Astrocyte of the spinal cord (primary cell): ENCODE measurements at regions not wholly inside any gene's neighbourhood (a gene's known extent, or its start where the extent isn't known, plus 50 kb on each side); places are given as distances from the start of the nearest gene placed in this dataset.

Experiments used
- DNase-seq: peaks from one replicate; pipeline ENCODE4 v3.0.0; 2011; ENCODE audit warnings: low read depth, low spot score
- H3K4me3 ChIP-seq: 2 replicates; pipeline ENCODE4 v1.5.1; 2011; ENCODE audit warnings: low read depth, mild to moderate bottlenecking, low read length, moderate library complexity
- CTCF ChIP-seq: IDR thresholded peaks from 2 replicates; pipeline ENCODE4 v1.5.1; 2012; ENCODE audit warnings: low read depth, mild to moderate bottlenecking, low read length, inconsistent platforms
- in situ Hi-C: cut with HindIII; loops from 2 replicates; pipeline ENCODE4 v1.10.0; 2017; ENCODE audit warnings: low sequenced_read_pairs

GRCh38 chr6:53974941-53975340 lies 136.3 kb upstream of the MLIP start:
- no peak for TF ChIP-seq CTCF
- in situ Hi-C loops: no loop called here
- no peak overlapping the region for H3K4me3 ChIP-seq
- no peak for DNase-seq

GRCh38 chr6:53975941-53976615 lies 135.2 kb upstream of the MLIP start:
- no peak overlapping the region for H3K4me3 ChIP-seq
- TF ChIP-seq CTCF: no peak
- in situ Hi-C loops: no loop called here
- DNase-seq: peak; percentile 19

- TF ChIP-seq CTCF: no peak
- H3K4me3 ChIP-seq: no peak overlapping the region
- DNase-seq: no peak
- in situ Hi-C loops: no loop called here
These were observed 133.7 kb upstream of the MLIP start for GRCh38 chr6:53977551-53977950.

- H3K4me3 ChIP-seq: no peak overlapping the region
- DNase-seq: peak; percentile 62
- in situ Hi-C loops: no loop called here
- peak; percentile 72 for TF ChIP-seq CTCF
These were observed 131.7 kb upstream of the MLIP start for GRCh38 chr6:53979468-53980067.

GRCh38 chr6:53982366-53983050 lies 128.7 kb upstream of the MLIP start:
- peak; percentile 5 for DNase-seq
- H3K4me3 ChIP-seq: no peak overlapping the region
- in situ Hi-C loops: no loop called here
- TF ChIP-seq CTCF: no peak

GRCh38 chr6:53983301-53983700 lies 127.9 kb upstream of the MLIP start:
- no peak overlapping the region for H3K4me3 ChIP-seq
- no peak for TF ChIP-seq CTCF
- DNase-seq: peak; percentile 1
- in situ Hi-C loops: no loop called here
